OCI-LY1 (cell line): ENCODE measurements at regions not wholly inside any gene's neighbourhood (a gene's known extent, or its start where the extent isn't known, plus 50 kb on each side); places are given as distances from the start of the nearest gene placed in this dataset.

ENCODE experiments used
- H2AFZ ChIP-seq: fragments of 200-600 bp; sonication (generic), shearing (Covaris generic); 2 replicates; pipeline ENCODE4 v1.6.0; 2014; ENCODE audit warnings: antibody characterized with exemption, mild to moderate bottlenecking, low read length
- H3F3A ChIP-seq: fragments of 200-600 bp; sonication (generic), shearing (Covaris generic); 2 replicates; pipeline ENCODE4 v1.6.0; 2014; ENCODE audit warnings: mild to moderate bottlenecking, antibody characterized with exemption, low read length, moderate library complexity; ENCODE audit not compliant: insufficient read depth
- H3K27ac ChIP-seq: fragments of 200-600 bp; sonication (generic); 2 replicates; pipeline ENCODE4 v1.5.1; 2014; ENCODE audit warnings: low read length, mixed run types, mild to moderate bottlenecking, low read depth; ENCODE audit not compliant: poor library complexity, severe bottlenecking
- H3K27me3 ChIP-seq: fragments of 200-600 bp; sonication (generic); 2 replicates; pipeline ENCODE4 v1.6.0; 2014; ENCODE audit warnings: antibody characterized with exemption, mild to moderate bottlenecking, low read length, moderate library complexity; ENCODE audit not compliant: insufficient read depth
- H3K36me3 ChIP-seq: fragments of 200-600 bp; sonication (generic); 2 replicates; pipeline ENCODE4 v1.6.1; 2014; ENCODE audit warnings: mild to moderate bottlenecking, antibody characterized with exemption, low read length, moderate library complexity, mixed read lengths; ENCODE audit not compliant: insufficient read depth
- H3K4me1 ChIP-seq: fragments of 200-600 bp; sonication (generic); 2 replicates; pipeline ENCODE4 v1.5.1; 2014; ENCODE audit warnings: mild to moderate bottlenecking, low read length, moderate library complexity; ENCODE audit not compliant: insufficient read depth, severe bottlenecking
- H3K4me2 ChIP-seq: fragments of 200-600 bp; sonication (generic), shearing (Covaris generic); 2 replicates; pipeline ENCODE4 v1.6.1; 2014; ENCODE audit warnings: low read length
- H3K4me3 ChIP-seq: fragments of 200-600 bp; sonication (generic); 2 replicates; pipeline ENCODE4 v1.5.1; 2014; ENCODE audit warnings: low read length, low read depth, mild to moderate bottlenecking, mixed read lengths; ENCODE audit not compliant: poor library complexity, severe bottlenecking
- H3K79me2 ChIP-seq: fragments of 200-600 bp; shearing (Covaris generic); 2 replicates; pipeline ENCODE4 v1.6.1; 2016; ENCODE audit warnings: mixed run types, low read length, mixed read lengths; ENCODE audit not compliant: insufficient read depth
- H3K9ac ChIP-seq: fragments of 200-600 bp; sonication (generic), shearing (Covaris generic); 2 replicates; pipeline ENCODE4 v1.6.1; 2014; ENCODE audit warnings: mild to moderate bottlenecking, low read length, mixed read lengths
- H3K9me2 ChIP-seq: fragments of 200-600 bp; sonication (generic), shearing (Covaris generic); 2 replicates; pipeline ENCODE4 v1.6.1; 2014; ENCODE audit warnings: low read depth, mild to moderate bottlenecking, low read length, mixed read lengths
- H3K9me3 ChIP-seq: fragments of 200-600 bp; shearing (Covaris generic); 2 replicates; pipeline ENCODE4 v1.6.1; 2014; ENCODE audit warnings: low read length, mixed read lengths
- H4K20me1 ChIP-seq: fragments of 200-600 bp; sonication (generic), shearing (Covaris generic); 2 replicates; pipeline ENCODE4 v1.6.0; 2016; ENCODE audit warnings: mild to moderate bottlenecking, low read length; ENCODE audit not compliant: insufficient read depth
- CTCF ChIP-seq: fragments of 200-600 bp; sonication (generic), shearing (Covaris generic); IDR thresholded peaks from 2 replicates; pipeline ENCODE4 v1.5.1; 2017; ENCODE audit warnings: mild to moderate bottlenecking, antibody characterized with exemption, low read length, moderate library complexity, mixed read lengths
- EZH2 ChIP-seq: fragments of 200-600 bp; sonication (generic), shearing (Covaris generic); IDR thresholded peaks from 2 replicates; pipeline ENCODE4 v1.8.0; 2017; ENCODE audit warnings: borderline replicate concordance, mixed run types, mild to moderate bottlenecking, antibody characterized with exemption, low read length, moderate library complexity, mixed read lengths

GRCh38 chr4:156559346-156559745 is 412.3 kb downstream of the PDGFC start:
- H3K4me3 ChIP-seq, result no peak overlapping the region
- H3K9ac ChIP-seq, result no peak overlapping the region
- no peaks in the 10 kb centered on the region for H3K27me3 ChIP-seq
- H3F3A ChIP-seq, result no peaks in the 10 kb centered on the region
- no peaks in the 10 kb centered on the region for H4K20me1 ChIP-seq
- no peak overlapping the region for H3K4me2 ChIP-seq
- H3K4me1 ChIP-seq, result no peaks in the 10 kb centered on the region
- no peaks in the 10 kb centered on the region for H3K36me3 ChIP-seq
- H3K9me3 ChIP-seq, result no peaks in the 10 kb centered on the region
- H3K9me2 ChIP-seq, result no peaks in the 10 kb centered on the region
- no peak overlapping the region for H2AFZ ChIP-seq
- no peaks in the 10 kb centered on the region for H3K79me2 ChIP-seq
- TF ChIP-seq CTCF (no peak), EZH2 (no peak)
- H3K27ac ChIP-seq, result no peak overlapping the region

- Histone ChIP-seq H3K9me2 (no peaks in the 10 kb centered on the region), H3F3A (no peaks in the 10 kb centered on the region), H2AFZ (no peak overlapping the region), H3K36me3 (no peaks in the 10 kb centered on the region), H3K4me3 (no peak overlapping the region), H3K79me2 (no peaks in the 10 kb centered on the region), H3K27ac (no peak overlapping the region), H3K9me3 (no peaks in the 10 kb centered on the region), H3K27me3 (no peaks in the 10 kb centered on the region), H3K4me2 (no peak overlapping the region), H4K20me1 (no peaks in the 10 kb centered on the region), H3K9ac (no peak overlapping the region), H3K4me1 (no peaks in the 10 kb centered on the region)
- TF ChIP-seq EZH2 (no peak), CTCF (no peak)
Observed at GRCh38 chr4:156558373-156559025, 413.1 kb downstream of the PDGFC start.

GRCh38 chr4:156557920-156558319 is 413.7 kb downstream of the PDGFC start:
- no peak overlapping the region for H3K4me3 ChIP-seq
- H3K4me2 ChIP-seq, result no peak overlapping the region
- H3K4me1 ChIP-seq, result no peaks in the 10 kb centered on the region
- TF ChIP-seq EZH2, result no peak
- no peak for TF ChIP-seq CTCF
- H3K36me3 ChIP-seq, result no peaks in the 10 kb centered on the region
- no peak overlapping the region for H3K27ac ChIP-seq
- H3K79me2 ChIP-seq, result no peaks in the 10 kb centered on the region
- no peaks in the 10 kb centered on the region for H3K9me3 ChIP-seq
- H3F3A ChIP-seq, result no peaks in the 10 kb centered on the region
- H2AFZ ChIP-seq, result no peak overlapping the region
- H3K9me2 ChIP-seq, result no peaks in the 10 kb centered on the region
- no peaks in the 10 kb centered on the region for H4K20me1 ChIP-seq
- H3K27me3 ChIP-seq, result no peaks in the 10 kb centered on the region
- H3K9ac ChIP-seq, result no peak overlapping the region
